B cell (primary cell): ENCODE measurements at regions not wholly inside any gene's neighbourhood (a gene's known extent, or its start where the extent isn't known, plus 50 kb on each side); places are given as distances from the start of the nearest gene placed in this dataset.

Source experiments
- CTCF ChIP-seq: fragments of 200-600 bp; IDR thresholded peaks from one replicate; pipeline ENCODE4 v1.8.0; 2022; ENCODE audit warnings: antibody characterized with exemption, mild to moderate bottlenecking
- EZH2 ChIP-seq: IDR thresholded peaks from 2 replicates; pipeline ENCODE4 v1.6.1; 2012; ENCODE audit warnings: borderline replicate concordance, low read depth, mild to moderate bottlenecking, moderate library complexity, low read length; ENCODE audit not compliant: insufficient read depth, poor library complexity, severe bottlenecking

- TF ChIP-seq CTCF, result no peak
- no peak for TF ChIP-seq EZH2
Observed at GRCh38 chr18:51692612-51693011, 495.1 kb upstream of the MEX3C start.
